HepG2 (cell line): ENCODE measurements at regions not wholly inside any gene's neighbourhood (a gene's known extent, or its start where the extent isn't known, plus 50 kb on each side); places are given as distances from the start of the nearest gene placed in this dataset.

Experiments used
- HDAC1 ChIP-seq: sonication (generic); formaldehyde crosslinking; IDR thresholded peaks from 2 replicates; pipeline ENCODE4 v1.5.1; 2020; ENCODE audit warnings: mild to moderate bottlenecking, missing genetic modification reagents
- IKZF4 ChIP-seq: sonication (generic); formaldehyde crosslinking; IDR thresholded peaks from 2 replicates; pipeline ENCODE4 v1.5.1; 2020; ENCODE audit warnings: borderline replicate concordance, mild to moderate bottlenecking, low read depth, missing genetic modification reagents; ENCODE audit errors: not compliant biosample characterization
- RAD21 ChIP-seq: fragments of 450-650 bp; formaldehyde crosslinking; IDR thresholded peaks from 2 replicates; pipeline ENCODE4 v1.5.0; 2020; ENCODE audit warnings: mild to moderate bottlenecking
- RELA ChIP-seq: sonication (generic); formaldehyde crosslinking; IDR thresholded peaks from 2 replicates; pipeline ENCODE4 v1.4.0; 2020; ENCODE audit warnings: missing genetic modification reagents
- RFX3 ChIP-seq: IDR thresholded peaks from 2 replicates; pipeline ENCODE4 v1.6.1; 2016; ENCODE audit warnings: missing biosample characterization, missing genetic modification reagents
- SKI ChIP-seq: fragments of 450-650 bp; IDR thresholded peaks from one replicate; pipeline ENCODE4 v1.6.1; 2018; ENCODE audit warnings: mild to moderate bottlenecking; ENCODE audit not compliant: partially characterized antibody
- SUZ12 ChIP-seq: fragments of 150-350 bp; IDR thresholded peaks from 2 replicates; pipeline ENCODE4 v1.6.1; 2014; ENCODE audit warnings: low read depth, low read length
- TOPORS ChIP-seq: sonication (generic); formaldehyde crosslinking; IDR thresholded peaks from 2 replicates; pipeline ENCODE4 v1.8.0; 2023; ENCODE audit warnings: mild to moderate bottlenecking, missing genetic modification reagents
- ZNF33B ChIP-seq: sonication (generic); formaldehyde crosslinking; IDR thresholded peaks from 2 replicates; pipeline ENCODE4 v1.5.1; 2020; ENCODE audit warnings: mild to moderate bottlenecking, missing genetic modification reagents
- ZNF749 ChIP-seq: sonication (generic); formaldehyde crosslinking; IDR thresholded peaks from 2 replicates; pipeline ENCODE4 v1.8.0; 2022; ENCODE audit warnings: mild to moderate bottlenecking, missing genetic modification reagents, moderate library complexity, borderline replicate concordance
- ZSCAN12 ChIP-seq: sonication (generic); formaldehyde crosslinking; IDR thresholded peaks from 2 replicates; pipeline ENCODE4 v1.9.0; 2021; ENCODE audit warnings: mild to moderate bottlenecking, missing genetic modification reagents
- ZZZ3 ChIP-seq: sonication (generic); formaldehyde crosslinking; IDR thresholded peaks from 2 replicates; pipeline ENCODE4 v1.4.0; 2020; ENCODE audit warnings: missing genetic modification reagents, mild to moderate bottlenecking, borderline replicate concordance
- TF ChIP-seq, protein P1 (sequence below): sonication (generic); formaldehyde crosslinking; IDR thresholded peaks from 2 replicates; pipeline ENCODE4 v1.4.0; 2020; ENCODE audit warnings: mild to moderate bottlenecking, missing genetic modification reagents
- TF ChIP-seq, protein P2 (sequence below): sonication (generic); formaldehyde crosslinking; IDR thresholded peaks from 2 replicates; pipeline ENCODE4 v1.5.1; 2020; ENCODE audit warnings: missing genetic modification reagents, mild to moderate bottlenecking, borderline replicate concordance
- TF ChIP-seq, protein P3 (sequence below): sonication (generic); formaldehyde crosslinking; IDR thresholded peaks from 2 replicates; pipeline ENCODE4 v1.4.0; 2020; ENCODE audit warnings: low read depth, missing genetic modification reagents
- TF ChIP-seq, protein P4 (sequence below): sonication (generic); formaldehyde crosslinking; IDR thresholded peaks from 2 replicates; pipeline ENCODE4 v1.4.0; 2020; ENCODE audit warnings: missing genetic modification reagents

DNA sequence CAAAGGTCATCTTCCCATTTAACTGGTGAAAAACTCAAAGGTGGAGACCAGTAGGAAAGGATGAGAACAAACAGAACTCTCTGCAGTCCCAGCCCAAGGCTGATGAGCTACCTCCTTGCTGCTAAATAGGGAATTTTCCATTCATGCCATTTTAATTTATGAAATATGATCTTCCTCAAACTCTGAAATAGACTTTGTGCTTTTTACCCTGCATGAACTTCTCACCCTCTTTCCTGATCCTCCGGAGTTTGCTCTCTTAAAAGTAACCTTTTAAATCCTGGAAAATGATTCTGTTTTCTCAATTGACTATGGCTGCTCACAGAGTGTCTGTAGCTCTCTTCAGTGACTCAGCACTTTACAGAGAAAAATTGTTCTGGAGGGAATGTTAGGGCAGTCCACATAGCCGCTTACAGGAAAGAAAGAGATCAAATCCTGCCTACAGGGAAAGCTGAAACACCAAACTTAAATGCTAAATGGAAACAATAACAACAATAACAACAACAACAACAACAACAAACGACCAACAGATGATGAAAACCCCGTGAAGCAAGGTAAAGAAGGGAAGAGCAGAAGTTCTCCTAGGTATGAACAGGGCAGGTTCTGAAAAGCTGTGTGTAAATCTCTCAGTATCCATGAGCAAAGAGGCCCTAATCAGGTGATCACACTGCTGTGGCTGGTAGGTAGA, 79.8 kb upstream of the SESTD1 start (continued):
- TF ChIP-seq IKZF4 (CRISPR knock-in tag) = no peak
- TF ChIP-seq, protein P1, sequence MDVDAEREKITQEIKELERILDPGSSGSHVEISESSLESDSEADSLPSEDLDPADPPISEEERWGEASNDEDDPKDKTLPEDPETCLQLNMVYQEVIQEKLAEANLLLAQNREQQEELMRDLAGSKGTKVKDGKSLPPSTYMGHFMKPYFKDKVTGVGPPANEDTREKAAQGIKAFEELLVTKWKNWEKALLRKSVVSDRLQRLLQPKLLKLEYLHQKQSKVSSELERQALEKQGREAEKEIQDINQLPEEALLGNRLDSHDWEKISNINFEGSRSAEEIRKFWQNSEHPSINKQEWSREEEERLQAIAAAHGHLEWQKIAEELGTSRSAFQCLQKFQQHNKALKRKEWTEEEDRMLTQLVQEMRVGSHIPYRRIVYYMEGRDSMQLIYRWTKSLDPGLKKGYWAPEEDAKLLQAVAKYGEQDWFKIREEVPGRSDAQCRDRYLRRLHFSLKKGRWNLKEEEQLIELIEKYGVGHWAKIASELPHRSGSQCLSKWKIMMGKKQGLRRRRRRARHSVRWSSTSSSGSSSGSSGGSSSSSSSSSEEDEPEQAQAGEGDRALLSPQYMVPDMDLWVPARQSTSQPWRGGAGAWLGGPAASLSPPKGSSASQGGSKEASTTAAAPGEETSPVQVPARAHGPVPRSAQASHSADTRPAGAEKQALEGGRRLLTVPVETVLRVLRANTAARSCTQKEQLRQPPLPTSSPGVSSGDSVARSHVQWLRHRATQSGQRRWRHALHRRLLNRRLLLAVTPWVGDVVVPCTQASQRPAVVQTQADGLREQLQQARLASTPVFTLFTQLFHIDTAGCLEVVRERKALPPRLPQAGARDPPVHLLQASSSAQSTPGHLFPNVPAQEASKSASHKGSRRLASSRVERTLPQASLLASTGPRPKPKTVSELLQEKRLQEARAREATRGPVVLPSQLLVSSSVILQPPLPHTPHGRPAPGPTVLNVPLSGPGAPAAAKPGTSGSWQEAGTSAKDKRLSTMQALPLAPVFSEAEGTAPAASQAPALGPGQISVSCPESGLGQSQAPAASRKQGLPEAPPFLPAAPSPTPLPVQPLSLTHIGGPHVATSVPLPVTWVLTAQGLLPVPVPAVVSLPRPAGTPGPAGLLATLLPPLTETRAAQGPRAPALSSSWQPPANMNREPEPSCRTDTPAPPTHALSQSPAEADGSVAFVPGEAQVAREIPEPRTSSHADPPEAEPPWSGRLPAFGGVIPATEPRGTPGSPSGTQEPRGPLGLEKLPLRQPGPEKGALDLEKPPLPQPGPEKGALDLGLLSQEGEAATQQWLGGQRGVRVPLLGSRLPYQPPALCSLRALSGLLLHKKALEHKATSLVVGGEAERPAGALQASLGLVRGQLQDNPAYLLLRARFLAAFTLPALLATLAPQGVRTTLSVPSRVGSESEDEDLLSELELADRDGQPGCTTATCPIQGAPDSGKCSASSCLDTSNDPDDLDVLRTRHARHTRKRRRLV (CRISPR knock-in tag) = peak; percentile 34; the same call in 1 of the 2 replicates
- TF ChIP-seq SUZ12 = no peak
- TF ChIP-seq TOPORS (CRISPR knock-in tag) = peak; percentile 86
- TF ChIP-seq ZNF33B (CRISPR knock-in tag) = no peak
- no peak for TF ChIP-seq ZZZ3 (CRISPR knock-in tag)
- no peak for TF ChIP-seq ZSCAN12 (CRISPR knock-in tag)
- TF ChIP-seq, protein P2, sequence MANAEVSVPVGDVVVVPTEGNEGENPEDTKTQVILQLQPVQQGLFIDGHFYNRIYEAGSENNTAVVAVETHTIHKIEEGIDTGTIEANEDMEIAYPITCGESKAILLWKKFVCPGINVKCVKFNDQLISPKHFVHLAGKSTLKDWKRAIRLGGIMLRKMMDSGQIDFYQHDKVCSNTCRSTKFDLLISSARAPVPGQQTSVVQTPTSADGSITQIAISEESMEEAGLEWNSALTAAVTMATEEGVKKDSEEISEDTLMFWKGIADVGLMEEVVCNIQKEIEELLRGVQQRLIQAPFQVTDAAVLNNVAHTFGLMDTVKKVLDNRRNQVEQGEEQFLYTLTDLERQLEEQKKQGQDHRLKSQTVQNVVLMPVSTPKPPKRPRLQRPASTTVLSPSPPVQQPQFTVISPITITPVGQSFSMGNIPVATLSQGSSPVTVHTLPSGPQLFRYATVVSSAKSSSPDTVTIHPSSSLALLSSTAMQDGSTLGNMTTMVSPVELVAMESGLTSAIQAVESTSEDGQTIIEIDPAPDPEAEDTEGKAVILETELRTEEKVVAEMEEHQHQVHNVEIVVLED (CRISPR knock-in tag) = 0 out of 2 replicates have a peak, but pooled peaks have one; percentile 37
- TF ChIP-seq, protein P3, sequence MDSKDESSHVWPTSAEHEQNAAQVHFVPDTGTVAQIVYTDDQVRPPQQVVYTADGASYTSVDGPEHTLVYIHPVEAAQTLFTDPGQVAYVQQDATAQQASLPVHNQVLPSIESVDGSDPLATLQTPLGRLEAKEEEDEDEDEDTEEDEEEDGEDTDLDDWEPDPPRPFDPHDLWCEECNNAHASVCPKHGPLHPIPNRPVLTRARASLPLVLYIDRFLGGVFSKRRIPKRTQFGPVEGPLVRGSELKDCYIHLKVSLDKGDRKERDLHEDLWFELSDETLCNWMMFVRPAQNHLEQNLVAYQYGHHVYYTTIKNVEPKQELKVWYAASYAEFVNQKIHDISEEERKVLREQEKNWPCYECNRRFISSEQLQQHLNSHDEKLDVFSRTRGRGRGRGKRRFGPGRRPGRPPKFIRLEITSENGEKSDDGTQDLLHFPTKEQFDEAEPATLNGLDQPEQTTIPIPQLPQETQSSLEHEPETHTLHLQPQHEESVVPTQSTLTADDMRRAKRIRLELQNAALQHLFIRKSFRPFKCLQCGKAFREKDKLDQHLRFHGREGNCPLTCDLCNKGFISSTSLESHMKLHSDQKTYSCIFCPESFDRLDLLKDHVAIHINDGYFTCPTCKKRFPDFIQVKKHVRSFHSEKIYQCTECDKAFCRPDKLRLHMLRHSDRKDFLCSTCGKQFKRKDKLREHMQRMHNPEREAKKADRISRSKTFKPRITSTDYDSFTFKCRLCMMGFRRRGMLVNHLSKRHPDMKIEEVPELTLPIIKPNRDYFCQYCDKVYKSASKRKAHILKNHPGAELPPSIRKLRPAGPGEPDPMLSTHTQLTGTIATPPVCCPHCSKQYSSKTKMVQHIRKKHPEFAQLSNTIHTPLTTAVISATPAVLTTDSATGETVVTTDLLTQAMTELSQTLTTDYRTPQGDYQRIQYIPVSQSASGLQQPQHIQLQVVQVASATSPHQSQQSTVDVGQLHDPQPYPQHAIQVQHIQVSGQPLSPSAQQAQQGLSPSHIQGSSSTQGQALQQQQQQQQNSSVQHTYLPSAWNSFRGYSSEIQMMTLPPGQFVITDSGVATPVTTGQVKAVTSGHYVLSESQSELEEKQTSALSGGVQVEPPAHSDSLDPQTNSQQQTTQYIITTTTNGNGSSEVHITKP (CRISPR knock-in tag) = no peak
- no peak for TF ChIP-seq RFX3 (CRISPR knock-in tag)
- TF ChIP-seq, protein P4, sequence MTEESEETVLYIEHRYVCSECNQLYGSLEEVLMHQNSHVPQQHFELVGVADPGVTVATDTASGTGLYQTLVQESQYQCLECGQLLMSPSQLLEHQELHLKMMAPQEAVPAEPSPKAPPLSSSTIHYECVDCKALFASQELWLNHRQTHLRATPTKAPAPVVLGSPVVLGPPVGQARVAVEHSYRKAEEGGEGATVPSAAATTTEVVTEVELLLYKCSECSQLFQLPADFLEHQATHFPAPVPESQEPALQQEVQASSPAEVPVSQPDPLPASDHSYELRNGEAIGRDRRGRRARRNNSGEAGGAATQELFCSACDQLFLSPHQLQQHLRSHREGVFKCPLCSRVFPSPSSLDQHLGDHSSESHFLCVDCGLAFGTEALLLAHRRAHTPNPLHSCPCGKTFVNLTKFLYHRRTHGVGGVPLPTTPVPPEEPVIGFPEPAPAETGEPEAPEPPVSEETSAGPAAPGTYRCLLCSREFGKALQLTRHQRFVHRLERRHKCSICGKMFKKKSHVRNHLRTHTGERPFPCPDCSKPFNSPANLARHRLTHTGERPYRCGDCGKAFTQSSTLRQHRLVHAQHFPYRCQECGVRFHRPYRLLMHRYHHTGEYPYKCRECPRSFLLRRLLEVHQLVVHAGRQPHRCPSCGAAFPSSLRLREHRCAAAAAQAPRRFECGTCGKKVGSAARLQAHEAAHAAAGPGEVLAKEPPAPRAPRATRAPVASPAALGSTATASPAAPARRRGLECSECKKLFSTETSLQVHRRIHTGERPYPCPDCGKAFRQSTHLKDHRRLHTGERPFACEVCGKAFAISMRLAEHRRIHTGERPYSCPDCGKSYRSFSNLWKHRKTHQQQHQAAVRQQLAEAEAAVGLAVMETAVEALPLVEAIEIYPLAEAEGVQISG (CRISPR knock-in tag) = no peak
- no peak for TF ChIP-seq SKI
- no peak for TF ChIP-seq RELA (CRISPR knock-in tag)
- no peak for TF ChIP-seq HDAC1 (CRISPR knock-in tag)
- peak; percentile 3; the same call in 1 of the 2 replicates for TF ChIP-seq ZNF749 (CRISPR knock-in tag)
- peak; percentile 23; the same call in 1 of the 2 replicates for TF ChIP-seq RAD21
